Fibroblast of lung (primary cell): ENCODE measurements at regions not wholly inside any gene's neighbourhood (a gene's known extent, or its start where the extent isn't known, plus 50 kb on each side); places are given as distances from the start of the nearest gene placed in this dataset.

Experiments
- DNase-seq, 2 donors: peaks; one replicate each; pipeline versions ENCODE4 v3.0.0 to v3.0.0-alpha.2; 2010; ENCODE audit warnings: low read depth in 2 of 2
- H2AFZ ChIP-seq: 2 replicates; pipeline ENCODE4 v1.5.1; 2012; ENCODE audit warnings: low read length, control low read depth, inconsistent platforms
- H3K27ac ChIP-seq: 2 replicates; pipeline ENCODE4 v1.5.1; 2011; ENCODE audit warnings: low read length, control low read depth; ENCODE audit not compliant: insufficient read depth
- H3K27me3 ChIP-seq: 2 replicates; pipeline ENCODE4 v1.5.1; 2011; ENCODE audit warnings: mild to moderate bottlenecking, low read length; ENCODE audit not compliant: control insufficient read depth, insufficient read depth
- H3K36me3 ChIP-seq: 2 replicates; pipeline ENCODE4 v1.5.1; 2011; ENCODE audit warnings: low read length; ENCODE audit not compliant: control insufficient read depth, insufficient read depth
- H3K4me1 ChIP-seq: 2 replicates; pipeline ENCODE4 v1.5.1; 2011; ENCODE audit warnings: low read length; ENCODE audit not compliant: control insufficient read depth, insufficient read depth; ENCODE audit errors: extremely low read depth
- H3K4me2 ChIP-seq: 2 replicates; pipeline ENCODE4 v1.5.1; 2011; ENCODE audit warnings: low read length, control low read depth; ENCODE audit not compliant: insufficient read depth; ENCODE audit errors: extremely low read depth
- H3K4me3 ChIP-seq, 4 experiments: fragments of 200-600 bp in 1 of 4; sonication (generic) in 1 of 4; replicated peaks in 1 of 4; 2 replicates each; pipeline ENCODE4 v1.5.1; 2011 to 2016; ENCODE audit warnings: low read length in 4 of 4, low read depth in 3 of 4, mild to moderate bottlenecking in 3 of 4, control low read depth in 2 of 4, inconsistent platforms in 1 of 4, mixed read lengths in 1 of 4; ENCODE audit not compliant: insufficient read depth in 1 of 4; ENCODE audit errors: control extremely low read depth in 1 of 4
- H3K79me2 ChIP-seq: 2 replicates; pipeline ENCODE4 v1.5.1; 2012; ENCODE audit warnings: mild to moderate bottlenecking, low read length, inconsistent platforms; ENCODE audit not compliant: control insufficient read depth, insufficient read depth
- H3K9ac ChIP-seq: 2 replicates; pipeline ENCODE4 v1.5.1; 2011; ENCODE audit warnings: mild to moderate bottlenecking, low read length, control low read depth; ENCODE audit not compliant: insufficient read depth
- H3K9me3 ChIP-seq: 2 replicates; pipeline ENCODE4 v1.5.1; 2012; ENCODE audit warnings: low read depth, low read length; ENCODE audit not compliant: control insufficient read depth, insufficient read depth
- H4K20me1 ChIP-seq: 2 replicates; pipeline ENCODE4 v1.5.1; 2011; ENCODE audit warnings: low read length; ENCODE audit not compliant: control insufficient read depth, insufficient read depth; ENCODE audit errors: extremely low read depth
- EZH2 ChIP-seq: IDR thresholded peaks from 2 replicates; pipeline ENCODE4 v1.5.1; 2012; ENCODE audit warnings: low read length, control low read depth, mild to moderate bottlenecking; ENCODE audit errors: missing control alignments
- TF ChIP-seq, protein P1 (sequence below), 2 donors: IDR thresholded peaks in 1 of 2; conservative IDR thresholded peaks in 1 of 2; 1 replicate in 1 of 2; 2 replicates in 1 of 2; pipeline ENCODE4 v1.5.1; 2011 to 2012; ENCODE audit warnings: low read length in 2 of 2, control low read depth in 1 of 2, inconsistent platforms in 1 of 2, low read depth in 1 of 2, mild to moderate bottlenecking in 1 of 2

DNA sequence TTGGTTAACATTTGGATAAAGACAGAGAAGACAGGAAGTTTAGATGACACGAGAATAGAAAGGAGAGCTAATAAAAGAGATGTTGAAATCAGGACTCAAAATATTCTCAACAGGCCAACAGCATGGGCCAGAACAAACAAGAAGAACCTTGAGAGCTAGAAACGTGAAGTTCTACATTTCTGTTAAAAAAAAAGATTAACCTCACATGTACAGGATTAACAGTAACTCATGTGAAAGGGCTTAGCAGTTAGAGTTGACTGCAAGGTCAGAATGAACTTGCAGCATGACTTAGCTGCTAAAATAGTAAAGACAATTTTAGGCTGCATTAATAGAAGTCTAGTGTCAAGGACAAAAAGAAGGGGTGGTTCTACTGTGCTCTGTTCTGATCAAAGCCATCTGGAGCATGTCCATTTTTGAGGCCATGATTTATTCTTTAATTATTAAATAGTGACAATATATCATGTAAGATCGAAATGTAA, 331.1 kb upstream of the HSF2 start:
- no peak overlapping the region for H2AFZ ChIP-seq
- H3K9ac ChIP-seq = no peak overlapping the region
- peaks cover 2% of the 10 kb centered on the region for H3K27me3 ChIP-seq
- no peaks in the 10 kb centered on the region for H4K20me1 ChIP-seq
- H3K79me2 ChIP-seq = no peaks in the 10 kb centered on the region
- no peaks in the 10 kb centered on the region for H3K9me3 ChIP-seq
- DNase-seq = no peak
- TF ChIP-seq, protein P1, sequence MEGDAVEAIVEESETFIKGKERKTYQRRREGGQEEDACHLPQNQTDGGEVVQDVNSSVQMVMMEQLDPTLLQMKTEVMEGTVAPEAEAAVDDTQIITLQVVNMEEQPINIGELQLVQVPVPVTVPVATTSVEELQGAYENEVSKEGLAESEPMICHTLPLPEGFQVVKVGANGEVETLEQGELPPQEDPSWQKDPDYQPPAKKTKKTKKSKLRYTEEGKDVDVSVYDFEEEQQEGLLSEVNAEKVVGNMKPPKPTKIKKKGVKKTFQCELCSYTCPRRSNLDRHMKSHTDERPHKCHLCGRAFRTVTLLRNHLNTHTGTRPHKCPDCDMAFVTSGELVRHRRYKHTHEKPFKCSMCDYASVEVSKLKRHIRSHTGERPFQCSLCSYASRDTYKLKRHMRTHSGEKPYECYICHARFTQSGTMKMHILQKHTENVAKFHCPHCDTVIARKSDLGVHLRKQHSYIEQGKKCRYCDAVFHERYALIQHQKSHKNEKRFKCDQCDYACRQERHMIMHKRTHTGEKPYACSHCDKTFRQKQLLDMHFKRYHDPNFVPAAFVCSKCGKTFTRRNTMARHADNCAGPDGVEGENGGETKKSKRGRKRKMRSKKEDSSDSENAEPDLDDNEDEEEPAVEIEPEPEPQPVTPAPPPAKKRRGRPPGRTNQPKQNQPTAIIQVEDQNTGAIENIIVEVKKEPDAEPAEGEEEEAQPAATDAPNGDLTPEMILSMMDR (conservative IDR thresholded peaks at IDR 0.05 in 1 of 2, IDR thresholded peaks at IDR 0.05 in 1 of 2; ENCODE audit: low read depth in 1 of 2, low read length in 2 of 2) = no peak
- no peak for TF ChIP-seq EZH2
- H3K4me2 ChIP-seq = no peak overlapping the region
- H3K4me3 ChIP-seq = no peak overlapping the region
- H3K27ac ChIP-seq = no peak overlapping the region
- no peaks in the 10 kb centered on the region for H3K4me1 ChIP-seq
- no peaks in the 10 kb centered on the region for H3K36me3 ChIP-seq

DNA sequence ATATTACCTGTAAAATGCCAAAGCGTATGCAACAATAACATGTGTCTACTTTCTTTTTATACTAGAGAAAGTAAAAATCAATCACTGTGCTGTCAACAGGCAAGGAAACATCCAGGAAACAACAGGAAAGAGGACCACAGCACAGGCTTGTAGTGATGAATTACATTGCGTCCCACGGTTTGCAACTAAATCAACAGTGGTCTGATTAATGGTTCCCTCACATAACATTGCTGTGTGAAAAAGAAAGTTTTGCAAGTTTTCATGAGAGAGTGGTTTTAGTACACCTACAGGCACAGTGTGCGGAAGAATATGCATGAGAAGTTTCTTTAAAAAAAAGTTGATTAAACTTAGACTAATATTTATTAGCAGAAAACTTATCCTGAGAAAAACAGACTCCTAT, 329.5 kb upstream of the HSF2 start:
- Histone ChIP-seq H3K9me3 (no peaks in the 10 kb centered on the region), H3K4me3 (no peak overlapping the region), H3K4me1 (no peaks in the 10 kb centered on the region), H3K27ac (no peak overlapping the region), H3K79me2 (no peaks in the 10 kb centered on the region), H2AFZ (no peak overlapping the region), H4K20me1 (no peaks in the 10 kb centered on the region), H3K9ac (no peak overlapping the region), H3K36me3 (no peaks in the 10 kb centered on the region), H3K27me3 (no peaks in the 10 kb centered on the region), H3K4me2 (no peak overlapping the region)
- DNase-seq = peak in 1 of 2 donors; percentile 28
- no peak for TF ChIP-seq EZH2
- TF ChIP-seq, protein P1 (conservative IDR thresholded peaks at IDR 0.05 in 1 of 2, IDR thresholded peaks at IDR 0.05 in 1 of 2; ENCODE audit: low read depth in 1 of 2, low read length in 2 of 2) = no peak

DNA sequence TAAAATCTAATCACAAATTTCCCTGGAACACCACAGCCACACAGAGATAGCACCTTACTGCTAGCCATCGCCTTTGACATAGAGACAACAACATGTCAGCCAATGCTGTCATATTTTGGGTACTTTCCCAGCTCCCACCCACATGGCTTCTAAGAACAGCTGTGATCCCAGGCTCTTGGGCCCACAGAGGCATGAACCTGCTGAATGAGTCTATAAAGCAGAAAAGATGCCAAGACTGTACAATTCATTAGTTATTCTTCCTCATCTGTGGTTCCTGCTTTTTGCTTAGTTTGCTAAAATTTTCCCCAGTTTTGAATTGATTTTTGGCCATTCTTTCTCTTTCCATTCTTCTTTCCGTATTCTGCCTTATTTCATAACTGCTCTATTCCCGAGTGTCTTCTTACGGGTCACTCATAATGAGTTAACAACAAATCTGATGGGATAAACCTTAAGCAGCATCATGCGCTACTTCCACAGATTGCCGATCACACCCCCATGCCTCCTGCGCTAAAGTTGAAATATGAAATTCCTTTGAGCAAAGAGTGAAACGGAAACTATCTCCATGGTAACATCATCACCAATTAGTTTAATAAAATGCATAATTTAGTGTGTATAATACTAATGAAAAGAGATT, 327.3 kb upstream of the HSF2 start:
- TF ChIP-seq, protein P1 (conservative IDR thresholded peaks at IDR 0.05 in 1 of 2, IDR thresholded peaks at IDR 0.05 in 1 of 2; ENCODE audit: low read depth in 1 of 2, low read length in 2 of 2) = no peak
- TF ChIP-seq EZH2 = no peak
- DNase-seq = peak in 1 of 2 donors; percentile 13

More for the DNA sequence above, 327.3 kb upstream of the HSF2 start:
- H3K4me2 ChIP-seq = no peak overlapping the region
- no peak overlapping the region for H3K4me3 ChIP-seq
- H3K9ac ChIP-seq = no peak overlapping the region
- H3K4me1 ChIP-seq = no peaks in the 10 kb centered on the region
- H3K79me2 ChIP-seq = no peaks in the 10 kb centered on the region
- H2AFZ ChIP-seq = no peak overlapping the region
- no peaks in the 10 kb centered on the region for H4K20me1 ChIP-seq
- no peaks in the 10 kb centered on the region for H3K9me3 ChIP-seq
- H3K27ac ChIP-seq = no peak overlapping the region
- no peaks in the 10 kb centered on the region for H3K36me3 ChIP-seq
- H3K27me3 ChIP-seq = no peaks in the 10 kb centered on the region
